HG03558 (cell line): ENCODE measurements at regions not wholly inside any gene's neighbourhood (a gene's known extent, or its start where the extent isn't known, plus 50 kb on each side); places are given as distances from the start of the nearest gene placed in this dataset.
"Not testable (repeated sequence)": the region's sequence is repeated elsewhere in the genome, so short reads cannot be mapped to it uniquely, and the experiment has no call there.

Source experiments
- ATAC-seq: cut with Tn5 transposase; IDR thresholded peaks from one replicate; pipeline ENCODE4 v1.9.1; 2021; ENCODE audit warnings: moderate number of reproducible peaks; ENCODE audit not compliant: unreplicated experiment; ENCODE audit errors: extremely low read depth

DNA sequence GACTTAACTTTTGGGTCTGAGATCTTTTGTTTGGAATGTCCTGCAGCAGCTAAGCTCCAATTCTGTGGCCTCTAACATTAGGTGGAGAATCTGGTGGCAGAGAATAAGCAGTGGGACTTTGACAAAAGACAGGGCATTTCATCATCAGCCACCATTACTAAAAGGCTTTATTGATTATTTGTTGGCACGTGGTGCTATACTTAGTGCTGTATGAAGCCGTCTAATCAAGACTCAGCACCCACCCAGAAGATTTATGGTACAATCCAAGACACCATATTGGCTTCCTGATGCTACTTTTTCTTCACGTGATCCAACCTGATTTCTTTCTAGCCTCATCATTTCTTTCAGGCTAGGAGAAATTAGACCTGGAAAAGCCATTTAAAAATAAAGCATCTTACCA is 80.7 kb upstream of the GRAMD1B start:
- no peak for ATAC-seq

GRCh38 chr11:123344790-123345357 is 85.2 kb upstream of the GRAMD1B start:
- ATAC-seq = no peak

DNA sequence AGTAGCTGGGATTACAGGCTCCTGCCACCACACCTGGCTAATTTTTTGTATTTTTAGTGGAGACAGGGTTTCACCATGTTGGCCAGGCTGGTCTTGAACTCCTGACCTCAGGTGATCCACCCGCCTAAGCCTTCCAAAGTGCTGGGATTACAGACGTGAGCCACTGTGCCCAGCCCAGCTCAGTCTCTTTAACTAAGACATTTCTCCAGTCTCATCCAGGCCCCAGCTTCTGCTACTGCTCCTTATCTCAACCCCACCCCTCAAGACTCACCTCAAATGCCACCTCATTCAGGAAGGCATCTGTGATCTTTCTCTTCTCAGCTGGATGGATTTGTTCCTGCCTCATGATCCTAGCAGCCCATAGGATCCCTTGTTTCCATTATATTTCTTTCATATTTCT is 85.9 kb upstream of the GRAMD1B start:
- ATAC-seq = not testable (repeated sequence)

DNA sequence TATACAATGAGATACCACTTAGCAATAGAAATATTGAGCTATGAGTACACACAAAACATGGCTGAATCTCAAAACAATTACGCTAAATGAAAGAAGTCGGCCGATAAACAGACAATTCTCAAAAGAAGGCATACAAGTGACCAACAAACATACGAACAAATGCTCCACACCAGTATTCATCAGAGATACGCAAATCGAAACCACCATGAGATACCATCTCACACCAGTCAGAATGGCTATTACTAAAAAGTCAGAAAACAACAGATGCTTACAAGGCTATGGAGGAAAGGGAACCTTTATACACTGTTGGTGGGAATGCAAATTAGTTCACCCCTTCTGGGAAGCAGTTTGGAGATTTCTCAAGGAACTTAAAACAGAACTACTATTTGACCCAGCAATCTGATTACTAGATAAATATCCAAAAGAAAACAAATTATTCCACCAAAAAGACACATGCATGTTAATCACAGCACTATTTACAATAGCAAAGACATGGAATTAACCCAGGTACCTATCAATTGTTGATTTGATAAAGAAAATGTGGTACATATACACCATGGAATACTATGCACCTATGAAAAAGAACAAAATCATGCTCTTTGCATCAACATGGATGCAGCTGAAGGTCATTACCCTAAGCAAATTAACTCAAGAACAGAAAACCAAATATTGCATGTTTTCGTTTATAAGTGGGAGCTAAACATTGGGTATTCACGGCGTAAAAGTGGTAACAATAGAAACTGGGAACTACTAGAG is 90.9 kb upstream of the GRAMD1B start:
- no peak for ATAC-seq

GRCh38 chr11:123338266-123338800 is 91.7 kb upstream of the GRAMD1B start:
- ATAC-seq = no peak

DNA sequence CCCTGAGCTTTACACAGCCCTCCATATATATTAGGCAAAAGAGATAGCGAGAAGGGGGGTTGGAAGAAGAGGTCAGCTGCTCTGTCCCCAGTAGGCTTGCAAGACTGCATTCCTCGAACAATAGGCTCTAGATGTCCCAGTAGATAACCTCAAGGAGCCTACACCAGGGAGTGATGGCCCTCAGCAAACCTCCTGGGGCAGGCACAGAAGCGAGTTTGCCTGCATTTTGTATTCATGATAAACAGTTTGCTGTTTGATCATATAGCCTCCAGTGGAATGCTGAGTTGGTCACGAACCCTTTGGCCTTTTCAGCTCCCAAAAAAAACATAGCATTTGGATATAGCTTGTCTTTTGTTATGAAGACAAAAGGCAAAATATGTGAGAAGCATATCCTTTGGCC is 95.1 kb upstream of the GRAMD1B start:
- ATAC-seq = no peak

DNA sequence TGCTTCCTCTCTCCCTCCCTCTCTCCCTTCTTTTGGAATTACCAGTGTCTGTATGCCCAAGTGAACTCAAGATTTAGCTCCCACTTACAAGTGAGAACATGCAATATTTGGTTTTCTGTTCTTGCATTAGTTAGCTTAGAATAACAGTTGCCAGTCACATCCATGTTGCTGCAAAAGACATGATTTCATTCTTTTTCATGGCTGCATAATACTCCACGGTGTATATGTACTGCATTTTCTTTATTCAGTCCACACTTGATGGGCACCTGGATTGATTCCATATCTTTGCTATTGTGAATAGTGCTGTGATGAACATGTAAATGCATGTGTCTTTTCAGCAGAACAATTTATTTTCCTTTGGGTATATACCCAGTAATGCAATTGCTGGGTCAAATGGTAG is 97.5 kb upstream of the GRAMD1B start:
- not testable (repeated sequence) for ATAC-seq

DNA sequence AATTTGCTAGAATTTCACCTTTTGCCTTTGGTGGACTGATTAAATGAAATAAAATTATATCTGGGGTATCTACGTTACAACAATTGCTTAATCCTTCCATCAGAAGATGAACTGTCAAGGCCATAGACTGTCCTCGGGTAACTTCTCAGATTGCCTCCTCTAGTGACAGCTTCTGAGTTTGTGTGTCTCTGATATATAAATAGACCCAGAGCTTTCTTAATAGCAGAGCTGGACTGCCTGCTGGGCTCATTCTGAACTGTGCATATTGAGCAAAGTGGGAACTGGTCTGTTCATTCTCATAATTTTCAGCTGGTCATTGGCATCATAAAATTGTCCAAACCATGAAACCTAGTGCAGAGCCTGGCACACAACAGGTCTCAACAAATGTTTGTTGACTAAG is 99.1 kb upstream of the GRAMD1B start:
- ATAC-seq = no peak

GRCh38 chr11:123330471-123330870 is 99.6 kb upstream of the GRAMD1B start:
- no peak for ATAC-seq

- ATAC-seq = no peak
Measured at GRCh38 chr11:123330071-123330470, 100.0 kb upstream of the GRAMD1B start.

DNA sequence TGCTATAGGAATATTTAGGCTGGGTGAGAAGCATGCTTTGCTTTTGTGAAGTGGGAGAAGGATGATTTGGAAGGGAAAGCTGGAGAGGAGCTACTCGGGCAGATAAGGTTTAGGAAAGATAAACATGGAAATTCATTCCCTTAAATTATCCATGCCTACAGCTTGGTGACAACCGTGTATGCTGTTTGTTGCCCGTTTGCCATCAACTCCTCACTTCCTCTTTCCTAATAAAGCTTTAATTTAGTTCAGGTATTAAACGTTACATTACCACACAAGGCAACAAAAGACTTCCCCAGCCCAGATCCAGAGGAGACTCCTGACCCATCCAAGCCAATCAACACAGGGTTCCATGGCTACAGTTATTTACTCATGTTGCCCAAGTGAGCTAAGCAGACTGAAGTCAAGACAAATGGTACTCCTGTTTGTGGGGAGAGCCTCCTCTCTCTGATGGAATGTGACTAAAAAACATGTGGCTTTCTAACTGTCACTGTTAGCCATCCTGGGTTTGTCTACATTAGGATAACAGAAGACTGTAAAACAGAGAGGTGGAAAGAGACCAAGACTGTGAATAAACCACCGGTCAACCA is 101.7 kb upstream of the GRAMD1B start:
- no peak for ATAC-seq

GRCh38 chr11:123325533-123325932 is 104.5 kb upstream of the GRAMD1B start:
- no peak for ATAC-seq

- no peak for ATAC-seq
Measured at GRCh38 chr11:123323568-123323967, 106.5 kb upstream of the GRAMD1B start.

GRCh38 chr11:123321636-123322035 is 108.4 kb upstream of the GRAMD1B start:
- ATAC-seq = no peak

DNA sequence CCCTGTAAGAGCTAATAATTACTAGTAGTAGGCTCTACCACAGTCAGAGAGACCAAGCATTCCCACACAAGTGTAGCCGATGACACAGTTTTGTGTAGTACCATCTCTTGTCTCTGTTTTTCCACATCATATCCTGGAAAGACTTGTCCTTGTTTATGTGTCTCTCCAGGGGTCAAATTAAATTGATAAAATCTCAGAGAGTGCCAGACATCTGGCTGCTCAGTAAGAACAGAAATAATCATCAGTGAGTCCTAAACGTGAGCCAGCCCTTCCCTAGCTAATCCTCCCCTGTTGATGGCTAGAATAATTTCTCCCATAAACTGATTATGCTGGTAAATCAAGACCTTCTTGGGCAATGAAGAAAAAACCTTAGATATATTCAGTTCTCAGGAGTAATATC is 111.4 kb upstream of the GRAMD1B start:
- ATAC-seq = no peak

- not testable (repeated sequence) for ATAC-seq
Measured at GRCh38 chr11:123318132-123318531, 111.9 kb upstream of the GRAMD1B start.

- ATAC-seq = no peak
Measured at GRCh38 chr11:123316003-123316402, 114.1 kb upstream of the GRAMD1B start.

DNA sequence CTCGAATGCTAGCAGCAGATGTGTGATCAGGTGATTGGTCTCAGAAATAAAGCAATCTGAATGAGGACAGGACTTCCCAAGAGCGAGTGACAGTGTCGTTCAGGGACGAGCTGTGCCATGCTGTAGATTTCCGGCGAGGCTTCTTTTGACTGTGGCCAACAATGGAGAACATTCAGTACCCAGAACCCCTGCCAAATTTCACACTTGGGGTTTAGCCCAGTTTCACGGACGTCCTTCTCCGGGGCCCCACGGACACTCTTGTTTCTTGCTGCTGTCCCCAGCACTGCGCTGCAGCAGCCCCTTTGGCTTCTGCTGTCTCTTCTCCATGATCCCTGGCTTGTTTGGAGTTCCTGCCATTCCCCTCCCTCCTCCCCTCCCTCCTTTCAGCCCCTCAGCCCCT is 115.1 kb upstream of the GRAMD1B start:
- no peak for ATAC-seq

GRCh38 chr11:123313262-123313661 is 116.8 kb upstream of the GRAMD1B start:
- no peak for ATAC-seq

GRCh38 chr11:123308077-123308476 is 113.0 kb upstream of the CLMP start:
- ATAC-seq = no peak

DNA sequence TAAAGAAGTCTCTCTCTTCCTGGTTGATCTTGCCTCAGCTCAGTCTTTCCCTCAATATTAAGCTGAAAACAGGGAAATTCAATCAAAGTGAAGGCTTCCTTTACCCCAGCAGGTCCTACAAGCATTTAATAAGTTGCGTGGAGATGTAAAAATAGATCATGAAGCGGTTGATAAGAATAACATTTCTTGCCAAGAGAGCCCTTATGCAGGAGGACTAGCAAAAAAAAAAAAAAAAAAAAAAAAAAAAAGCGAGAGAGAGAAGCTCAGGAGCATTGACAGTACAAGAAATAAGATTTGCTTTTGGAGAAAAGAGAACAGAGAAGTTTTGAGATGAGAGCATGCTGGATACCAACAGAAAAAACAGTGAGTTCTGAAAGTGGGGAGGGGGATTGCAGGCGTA is 112.2 kb upstream of the CLMP start:
- no peak for ATAC-seq

DNA sequence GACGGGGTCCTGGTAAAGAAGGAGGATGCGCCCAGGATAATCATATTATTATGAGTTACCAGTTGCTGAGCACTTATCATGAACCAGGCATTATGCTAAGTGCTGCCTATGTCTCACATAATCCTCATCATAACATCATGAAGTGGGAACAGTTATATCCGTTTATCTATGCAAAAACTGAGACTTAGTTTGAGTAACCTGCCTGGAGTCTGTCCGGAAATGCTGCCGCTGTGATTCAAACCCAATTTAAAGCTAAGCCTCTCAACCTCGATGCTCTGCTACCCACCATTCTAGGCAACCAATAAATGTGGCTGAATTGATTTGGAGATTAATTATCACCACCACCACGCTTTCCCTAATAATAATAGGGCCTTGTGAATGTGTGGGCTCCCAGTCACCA is 111.5 kb upstream of the CLMP start:
- ATAC-seq = no peak
